GM06990 (cell line): ENCODE measurements at regions not wholly inside any gene's neighbourhood (a gene's known extent, or its start where the extent isn't known, plus 50 kb on each side); places are given as distances from the start of the nearest gene placed in this dataset.

Experiments used
- DNase-seq: peaks from one replicate; pipeline ENCODE4 v3.0.0-alpha.2; 2011; ENCODE audit not compliant: insufficient read length; ENCODE audit errors: extremely low read depth
- H3K27me3 ChIP-seq: replicated peaks from 2 replicates; pipeline ENCODE4 v1.6.0; 2011; ENCODE audit warnings: low read length; ENCODE audit not compliant: control insufficient read depth, insufficient read depth
- H3K36me3 ChIP-seq: 2 replicates; pipeline ENCODE4 v1.5.1; 2011; ENCODE audit warnings: low read length; ENCODE audit not compliant: control insufficient read depth, insufficient read depth
- H3K4me3 ChIP-seq: replicated peaks from 2 replicates; pipeline ENCODE4 v1.5.1; 2011; ENCODE audit warnings: low read depth, mild to moderate bottlenecking, control low read depth, low read length
- CTCF ChIP-seq: IDR thresholded peaks from 2 replicates; pipeline ENCODE4 v1.5.1; 2011; ENCODE audit warnings: low read length, control low read depth, mild to moderate bottlenecking, inconsistent platforms; ENCODE audit not compliant: insufficient read depth, poor library complexity, severe bottlenecking

- no peaks in the 10 kb centered on the region for H3K27me3 ChIP-seq
- H3K4me3 ChIP-seq: no peak overlapping the region
Observed at GRCh38 chr3:64816355-64816754, 128.6 kb upstream of the ADAMTS9 start.

DNA sequence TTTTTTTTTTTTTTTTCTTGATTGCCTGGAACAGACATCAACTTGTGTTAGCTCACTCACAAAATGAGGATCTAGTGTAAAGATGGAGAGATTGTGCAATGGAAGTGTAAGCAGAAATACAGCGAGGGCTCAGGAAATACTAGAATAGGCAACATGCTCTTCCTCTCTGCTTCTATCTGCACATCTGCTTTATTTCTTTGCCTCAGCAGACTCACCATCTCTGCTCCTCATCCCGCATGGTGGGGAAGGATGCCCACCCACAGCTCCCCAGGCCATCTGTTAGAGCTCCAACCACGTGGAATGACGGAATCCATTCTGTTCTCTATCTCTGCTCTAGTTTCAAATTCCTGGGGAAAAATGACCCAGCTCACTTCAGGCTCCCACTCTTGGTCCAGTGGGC, 128.0 kb upstream of the ADAMTS9 start:
- Histone ChIP-seq H3K27me3 (no peaks in the 10 kb centered on the region), H3K4me3 (no peak overlapping the region), H3K36me3 (no peaks in the 10 kb centered on the region)
- DNase-seq: no peak
- TF ChIP-seq CTCF: no peak

More at GRCh38 chr3:64816355-64816754, 128.6 kb upstream of the ADAMTS9 start:
- DNase-seq: no peak
- no peaks in the 10 kb centered on the region for H3K36me3 ChIP-seq
- no peak for TF ChIP-seq CTCF

GRCh38 chr3:64815195-64815631, 127.4 kb upstream of the ADAMTS9 start:
- Histone ChIP-seq H3K4me3 (no peak overlapping the region), H3K27me3 (no peaks in the 10 kb centered on the region), H3K36me3 (no peaks in the 10 kb centered on the region)
- no peak for TF ChIP-seq CTCF
- no peak for DNase-seq

- H3K4me3 ChIP-seq: no peak overlapping the region
- no peak for DNase-seq
- TF ChIP-seq CTCF: no peak
- H3K36me3 ChIP-seq: no peaks in the 10 kb centered on the region
- H3K27me3 ChIP-seq: no peaks in the 10 kb centered on the region
Observed at GRCh38 chr3:64814351-64814750, 126.6 kb upstream of the ADAMTS9 start.

DNA sequence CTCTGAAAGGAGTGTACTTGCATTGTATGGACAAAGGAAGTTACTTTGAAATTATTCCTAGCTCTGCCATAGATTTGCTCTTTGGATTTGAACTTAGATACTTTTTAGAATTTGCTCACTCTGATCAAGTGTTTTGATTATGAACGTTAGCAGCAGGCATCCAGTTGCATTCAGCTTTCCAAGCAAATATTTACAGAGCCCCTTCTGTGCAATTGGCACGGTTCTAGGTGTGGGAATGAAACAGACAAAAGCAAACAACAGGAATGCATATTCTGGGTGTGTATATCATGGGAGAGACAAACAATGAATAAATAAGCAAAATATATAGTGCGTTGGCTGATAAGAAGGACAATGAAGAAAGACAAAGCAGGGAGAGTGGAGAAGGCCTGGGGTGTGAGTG, 125.5 kb upstream of the ADAMTS9 start:
- H3K27me3 ChIP-seq: no peaks in the 10 kb centered on the region
- DNase-seq: no peak
- no peaks in the 10 kb centered on the region for H3K36me3 ChIP-seq
- TF ChIP-seq CTCF: no peak
- H3K4me3 ChIP-seq: no peak overlapping the region

- no peak for TF ChIP-seq CTCF
- Histone ChIP-seq H3K4me3 (no peak overlapping the region), H3K36me3 (no peaks in the 10 kb centered on the region), H3K27me3 (no peaks in the 10 kb centered on the region)
- DNase-seq: no peak
Observed at GRCh38 chr3:64809086-64809485, 121.3 kb upstream of the ADAMTS9 start.
